GM23248 (cell line): ENCODE measurements at regions not wholly inside any gene's neighbourhood (a gene's known extent, or its start where the extent isn't known, plus 50 kb on each side); places are given as distances from the start of the nearest gene placed in this dataset.

Experiments
- DNase-seq: peaks from one replicate; pipeline ENCODE4 v3.0.0-alpha.2; 2015
- H2AFZ ChIP-seq: fragments of 200-600 bp; sonication (generic); 2 replicates; pipeline ENCODE4 v1.6.1; 2016; ENCODE audit warnings: antibody characterized with exemption
- H3F3A ChIP-seq: fragments of 200-600 bp; sonication (generic); 2 replicates; pipeline ENCODE4 v1.6.1; 2016; ENCODE audit warnings: mild to moderate bottlenecking, antibody characterized with exemption, mixed run types; ENCODE audit not compliant: insufficient read depth
- H3K27ac ChIP-seq: fragments of 200-600 bp; sonication (generic); 2 replicates; pipeline ENCODE4 v1.5.1; 2016; ENCODE audit warnings: mild to moderate bottlenecking
- H3K27me3 ChIP-seq: fragments of 200-600 bp; sonication (generic); replicated peaks from 2 replicates; pipeline ENCODE4 v1.6.1; 2016; ENCODE audit warnings: mild to moderate bottlenecking; ENCODE audit not compliant: insufficient read depth
- H3K36me3 ChIP-seq: fragments of 200-600 bp; sonication (generic); 2 replicates; pipeline ENCODE4 v1.6.1; 2016; ENCODE audit warnings: low read depth, mild to moderate bottlenecking
- H3K4me1 ChIP-seq: fragments of 200-600 bp; sonication (generic); 2 replicates; pipeline ENCODE4 v1.6.1; 2016; ENCODE audit warnings: mild to moderate bottlenecking; ENCODE audit not compliant: insufficient read depth
- H3K4me2 ChIP-seq: fragments of 200-600 bp; sonication (generic); one replicate; pipeline ENCODE4 v1.6.1; 2016; ENCODE audit warnings: mild to moderate bottlenecking; ENCODE audit not compliant: unreplicated experiment
- H3K4me3 ChIP-seq: fragments of 200-600 bp; sonication (generic); 2 replicates; pipeline ENCODE4 v1.5.1; 2016; ENCODE audit warnings: mild to moderate bottlenecking
- H3K79me2 ChIP-seq: fragments of 200-600 bp; sonication (generic); 2 replicates; pipeline ENCODE4 v1.6.1; 2016; ENCODE audit warnings: mild to moderate bottlenecking; ENCODE audit not compliant: insufficient read depth
- H3K9ac ChIP-seq: fragments of 200-600 bp; sonication (generic); 2 replicates; pipeline ENCODE4 v1.6.1; 2016; ENCODE audit warnings: mild to moderate bottlenecking
- H3K9me2 ChIP-seq: fragments of 200-600 bp; sonication (generic); 2 replicates; pipeline ENCODE4 v1.6.1; 2016; ENCODE audit warnings: mixed run types, mild to moderate bottlenecking, moderate library complexity; ENCODE audit not compliant: insufficient read depth
- H3K9me3 ChIP-seq: fragments of 200-600 bp; sonication (generic); one replicate; pipeline ENCODE4 v1.6.1; 2017; ENCODE audit warnings: low read depth
- H4K20me1 ChIP-seq: fragments of 200-600 bp; sonication (generic); 2 replicates; pipeline ENCODE4 v1.6.0; 2016; ENCODE audit not compliant: insufficient read depth
- EZH2 ChIP-seq: fragments of 200-600 bp; sonication (generic); IDR thresholded peaks from 2 replicates; pipeline ENCODE4 v1.6.1; 2018; ENCODE audit warnings: antibody characterized with exemption, mild to moderate bottlenecking; ENCODE audit not compliant: insufficient read depth, poor library complexity, severe bottlenecking
- EZH2phosphoT487 ChIP-seq: fragments of 200-600 bp; sonication (generic); IDR thresholded peaks from 2 replicates; pipeline ENCODE4 v1.6.1; 2018; ENCODE audit warnings: antibody characterized with exemption, moderate library complexity, mild to moderate bottlenecking, low read depth; ENCODE audit not compliant: insufficient read depth
- WGBS, 2 experiments: methylation state at CpG; one replicate each; pipeline ENCODE4 v1.1.6; 2015 to 2017; ENCODE audit warnings: low lambda C conversion rate in 2 of 2, low coverage in 1 of 2; ENCODE audit errors: missing lambda C conversion rate in 2 of 2; 5-methylcytosine and 5-hydroxymethylcytosine counted together
- in situ Hi-C: fragments of 300-500 bp; cut with MboI; formaldehyde crosslinking; loops from 2 replicates; pipeline ENCODE4 v1.15.0; 2020

- H3K27me3 ChIP-seq = no peaks in the 10 kb centered on the region
Observed at GRCh38 chr5:92086059-92086811, 703.1 kb upstream of the ARRDC3 start.

GRCh38 chr5:92081958-92082712 lies 699.0 kb upstream of the ARRDC3 start:
- Histone ChIP-seq H3K36me3 (no peaks in the 10 kb centered on the region), H3F3A (no peaks in the 10 kb centered on the region), H3K27ac (no peak overlapping the region), H4K20me1 (no peaks in the 10 kb centered on the region), H3K4me3 (peak overlapping the region; percentile 51), H3K4me1 (no peaks in the 10 kb centered on the region), H3K79me2 (no peaks in the 10 kb centered on the region), H3K9ac (0 out of 2 replicates have a peak overlapping the region, but pooled peaks have one; percentile 0), H3K9me3 (no peaks in the 10 kb centered on the region), H3K9me2 (no peaks in the 10 kb centered on the region), H3K27me3 (no peaks in the 10 kb centered on the region), H3K4me2 (peak overlapping the region; percentile 32), H2AFZ (peak overlapping the region; percentile 59)
- in situ Hi-C loops = no loop called here
- no peak for DNase-seq
- TF ChIP-seq EZH2 = no peak
- no peak for TF ChIP-seq EZH2phosphoT487
- WGBS, 2 experiments = 49 to 50% methylated on average over 7 of the region's 7 CpGs

More at GRCh38 chr5:92086059-92086811, 703.1 kb upstream of the ARRDC3 start:
- Histone ChIP-seq H3K4me2 (no peak overlapping the region), H3K9me2 (no peaks in the 10 kb centered on the region), H3K79me2 (no peaks in the 10 kb centered on the region), H3K27ac (no peak overlapping the region), H3K9me3 (no peaks in the 10 kb centered on the region), H3K36me3 (no peaks in the 10 kb centered on the region), H3K4me3 (no peak overlapping the region), H4K20me1 (no peaks in the 10 kb centered on the region), H3K9ac (no peak overlapping the region), H3K4me1 (no peaks in the 10 kb centered on the region), H2AFZ (no peak overlapping the region), H3F3A (no peaks in the 10 kb centered on the region)
- 69 to 76% methylated on average over 8 of the region's 8 CpGs for WGBS, 2 experiments
- in situ Hi-C loops = no loop called here
- DNase-seq = no peak
- no peak for TF ChIP-seq EZH2phosphoT487

GRCh38 chr5:92070786-92071185 lies 687.7 kb upstream of the ARRDC3 start:
- H3K36me3 ChIP-seq = no peaks in the 10 kb centered on the region
- no peaks in the 10 kb centered on the region for H3F3A ChIP-seq
- H3K9ac ChIP-seq = no peak overlapping the region
- in situ Hi-C loops = no loop called here
- no peak overlapping the region for H3K4me3 ChIP-seq
- DNase-seq = no peak
- no peak for TF ChIP-seq EZH2phosphoT487
- TF ChIP-seq EZH2 = no peak
- H3K4me2 ChIP-seq = no peak overlapping the region
- no peak overlapping the region for H2AFZ ChIP-seq
- H3K9me2 ChIP-seq = no peaks in the 10 kb centered on the region
- no peaks in the 10 kb centered on the region for H3K4me1 ChIP-seq
- H3K27ac ChIP-seq = no peak overlapping the region
- no peaks in the 10 kb centered on the region for H3K79me2 ChIP-seq
- no peaks in the 10 kb centered on the region for H3K27me3 ChIP-seq
- no peaks in the 10 kb centered on the region for H3K9me3 ChIP-seq
- no peaks in the 10 kb centered on the region for H4K20me1 ChIP-seq
- 12 to 13% methylated on average over 2 of the region's 2 CpGs for WGBS, 2 experiments

- TF ChIP-seq EZH2 = no peak
- no peak for TF ChIP-seq EZH2phosphoT487
- Histone ChIP-seq H3K27ac (no peak overlapping the region), H3F3A (no peaks in the 10 kb centered on the region), H3K4me3 (no peak overlapping the region), H3K27me3 (no peaks in the 10 kb centered on the region), H3K79me2 (no peaks in the 10 kb centered on the region), H3K9me3 (no peaks in the 10 kb centered on the region), H3K4me2 (no peak overlapping the region), H2AFZ (no peak overlapping the region), H4K20me1 (no peaks in the 10 kb centered on the region), H3K9ac (no peak overlapping the region), H3K9me2 (no peaks in the 10 kb centered on the region), H3K4me1 (no peaks in the 10 kb centered on the region), H3K36me3 (no peaks in the 10 kb centered on the region)
- DNase-seq = no peak
- in situ Hi-C loops = no loop called here
- 6 to 35% methylated on average over 1 of the region's 1 CpG for WGBS, 2 experiments
Observed at GRCh38 chr5:92064993-92065392, 681.9 kb upstream of the ARRDC3 start.
